Activated naive CD8-positive, alpha-beta T cell treated with anti-CD3 and anti-CD28 coated beads, Interleukin-2, amount 10 ng/mL, durations not matched to agents 7 days and 5 days (primary cell): ENCODE measurements at regions not wholly inside any gene's neighbourhood (a gene's known extent, or its start where the extent isn't known, plus 50 kb on each side); places are given as distances from the start of the nearest gene placed in this dataset.
"Not testable (repeated sequence)": the region's sequence is repeated elsewhere in the genome, so short reads cannot be mapped to it uniquely, and the experiment has no call there.

Experiments
- ATAC-seq: fragments of 150-1000 bp; cut with Tn5 transposase; one replicate; pipeline ENCODE4 v1.10.0; 2021; ENCODE audit warnings: low read depth, moderate library complexity
- POLR2A ChIA-PET: fragments of 350-600 bp; sonication (Branson Sonifier 250); formaldehyde crosslinking; loops from one replicate; lab custom pipeline; 2021; ENCODE audit warnings: antibody characterized with exemption; lab: Charles Lee
- DNase-seq: peaks from one replicate; pipeline ENCODE4 v3.0.0; 2021
- H3K27ac Mint-ChIP-seq: one replicate; pipeline ENCODE4 v1.8.0; 2022; ENCODE audit warnings: mild to moderate bottlenecking, mixed read lengths
- H3K27me3 Mint-ChIP-seq: one replicate; pipeline ENCODE4 v1.8.0; 2022; ENCODE audit warnings: mild to moderate bottlenecking, moderate library complexity, mixed read lengths
- H3K36me3 Mint-ChIP-seq: one replicate; pipeline ENCODE4 v1.8.0; 2021; ENCODE audit warnings: mild to moderate bottlenecking, mixed read lengths
- H3K4me1 Mint-ChIP-seq: one replicate; pipeline ENCODE4 v1.8.0; 2021; ENCODE audit warnings: mixed read lengths
- H3K4me3 Mint-ChIP-seq: one replicate; pipeline ENCODE4 v1.8.0; 2022; ENCODE audit warnings: mild to moderate bottlenecking, moderate library complexity, mixed read lengths
- H3K9me3 Mint-ChIP-seq: one replicate; pipeline ENCODE4 v1.8.0; 2021; ENCODE audit warnings: mixed read lengths

DNA sequence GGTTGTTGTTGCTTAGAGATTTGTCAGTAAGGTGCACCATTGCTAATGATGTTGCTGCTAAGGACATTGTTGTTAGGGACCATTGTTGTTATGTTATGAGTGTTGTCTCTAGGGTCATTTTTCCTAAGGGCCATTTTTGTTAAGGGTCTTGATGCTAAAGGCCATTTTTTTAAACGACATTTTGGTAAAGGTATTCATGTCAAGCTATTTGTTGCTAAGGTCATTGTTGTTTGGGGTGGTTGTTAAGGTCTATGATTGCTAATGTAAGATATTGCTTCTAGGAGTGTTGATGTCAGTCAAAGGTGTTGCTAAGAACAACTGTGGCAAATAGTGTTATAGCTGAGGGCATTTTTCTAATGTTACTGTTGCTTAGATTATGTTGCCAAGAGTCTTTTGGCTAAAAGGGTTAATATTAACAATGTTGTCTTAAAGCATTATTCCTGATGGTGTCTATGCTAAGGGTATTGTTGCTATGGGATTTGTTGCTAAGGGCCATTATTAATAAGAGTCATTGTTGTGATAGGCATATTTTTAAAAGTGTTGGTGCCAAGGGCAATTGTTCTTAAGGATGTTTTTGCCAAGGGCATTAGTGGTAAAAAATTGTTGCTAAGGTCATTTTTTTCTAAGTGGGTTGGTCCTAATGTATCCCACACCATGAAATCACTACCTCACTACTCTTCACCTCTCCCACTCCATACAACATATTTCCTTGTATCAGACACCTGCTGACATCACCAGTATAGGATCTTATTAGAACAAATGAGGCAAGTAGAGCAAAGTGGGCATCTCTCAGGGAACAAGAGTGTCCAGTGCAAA, 56.2 kb downstream of the SPATA31A6 start:
- H3K27ac Mint-ChIP-seq, H3K4me3 Mint-ChIP-seq, H3K9me3 Mint-ChIP-seq, DNase-seq, POLR2A ChIA-PET, H3K36me3 Mint-ChIP-seq, H3K27me3 Mint-ChIP-seq, ATAC-seq, H3K4me1 Mint-ChIP-seq: not testable (repeated sequence)

DNA sequence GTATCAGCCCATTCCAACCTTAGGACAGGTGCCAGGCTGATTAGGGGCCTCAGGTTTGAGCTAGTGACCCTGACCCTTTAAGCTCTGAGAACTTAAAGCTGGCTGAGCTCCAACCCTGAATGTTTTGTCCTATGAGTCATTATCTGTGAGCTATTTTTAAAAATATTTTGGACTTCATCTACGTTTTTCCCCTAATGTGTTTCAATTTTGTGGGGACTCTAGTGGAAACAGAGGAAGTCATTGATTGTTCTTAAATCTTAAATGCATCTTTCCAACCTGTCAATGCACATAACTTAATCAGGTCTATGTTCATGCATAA, 56.8 kb downstream of the SPATA31A6 start:
- H3K4me1 Mint-ChIP-seq, H3K9me3 Mint-ChIP-seq, DNase-seq, H3K36me3 Mint-ChIP-seq, ATAC-seq, H3K27me3 Mint-ChIP-seq, H3K27ac Mint-ChIP-seq, POLR2A ChIA-PET, H3K4me3 Mint-ChIP-seq: not testable (repeated sequence)

GRCh38 chr9:42243211-42243610, 59.8 kb downstream of the SPATA31A6 start:
- not testable (repeated sequence) for H3K27me3 Mint-ChIP-seq, H3K27ac Mint-ChIP-seq, H3K36me3 Mint-ChIP-seq

GRCh38 chr9:42243822-42244221, 60.4 kb downstream of the SPATA31A6 start:
- H3K27me3 Mint-ChIP-seq, DNase-seq, H3K36me3 Mint-ChIP-seq, H3K27ac Mint-ChIP-seq, H3K4me3 Mint-ChIP-seq, H3K9me3 Mint-ChIP-seq, POLR2A ChIA-PET, H3K4me1 Mint-ChIP-seq, ATAC-seq: not testable (repeated sequence)

More at GRCh38 chr9:42243211-42243610, 59.8 kb downstream of the SPATA31A6 start:
- ATAC-seq, H3K4me1 Mint-ChIP-seq, H3K9me3 Mint-ChIP-seq, DNase-seq, POLR2A ChIA-PET, H3K4me3 Mint-ChIP-seq: not testable (repeated sequence)

DNA sequence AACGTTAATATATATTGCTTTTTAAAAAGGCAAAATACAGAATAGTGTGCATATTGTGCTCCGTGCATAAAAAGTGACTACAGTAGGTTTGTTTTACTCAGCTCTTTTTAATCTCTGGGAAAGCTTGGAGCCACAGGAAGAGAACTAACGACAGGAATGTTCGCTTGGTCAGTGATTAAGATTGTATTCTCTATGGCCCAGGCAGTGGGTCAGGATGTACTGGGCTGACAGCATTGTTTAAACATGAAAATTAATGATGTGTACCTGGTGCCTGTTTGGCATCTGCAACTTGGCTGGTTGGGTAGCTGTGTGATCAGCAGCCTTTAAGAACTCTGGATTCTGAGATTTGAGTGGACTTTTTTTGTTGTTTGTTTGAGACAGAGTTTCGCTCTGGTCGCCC, 85.3 kb downstream of the SPATA31A6 start:
- H3K27me3 Mint-ChIP-seq, DNase-seq: not testable (repeated sequence)

DNA sequence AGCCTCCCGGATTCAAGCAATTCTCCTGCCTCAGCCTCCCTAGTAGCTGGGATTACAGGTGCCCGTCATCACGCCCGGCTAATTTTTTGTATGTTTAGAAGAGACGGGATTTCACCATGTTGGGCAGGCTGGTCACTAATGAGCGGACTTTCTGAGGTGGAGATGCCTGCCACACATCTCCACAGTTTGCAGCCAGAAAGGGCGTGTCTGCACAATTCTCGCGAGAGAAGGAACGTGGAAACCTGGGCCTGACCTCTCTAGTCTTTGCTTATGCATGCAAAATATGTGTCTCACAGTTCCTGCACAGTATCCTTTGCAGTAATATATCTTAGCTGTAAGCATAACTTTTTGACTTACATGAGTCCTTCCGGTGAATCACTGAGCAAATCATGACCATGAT, 85.7 kb downstream of the SPATA31A6 start:
- H3K36me3 Mint-ChIP-seq, ATAC-seq, H3K9me3 Mint-ChIP-seq, H3K27ac Mint-ChIP-seq, H3K27me3 Mint-ChIP-seq, POLR2A ChIA-PET, H3K4me1 Mint-ChIP-seq, H3K4me3 Mint-ChIP-seq, DNase-seq: not testable (repeated sequence)

More for the DNA sequence above, 85.3 kb downstream of the SPATA31A6 start:
- H3K9me3 Mint-ChIP-seq, ATAC-seq, H3K4me1 Mint-ChIP-seq, POLR2A ChIA-PET, H3K27ac Mint-ChIP-seq, H3K36me3 Mint-ChIP-seq, H3K4me3 Mint-ChIP-seq: not testable (repeated sequence)

- DNase-seq, H3K36me3 Mint-ChIP-seq, H3K27ac Mint-ChIP-seq, ATAC-seq, H3K9me3 Mint-ChIP-seq, H3K4me3 Mint-ChIP-seq, H3K27me3 Mint-ChIP-seq, POLR2A ChIA-PET, H3K4me1 Mint-ChIP-seq: not testable (repeated sequence)
Measured at GRCh38 chr9:42273191-42273590, 89.7 kb downstream of the SPATA31A6 start.

DNA sequence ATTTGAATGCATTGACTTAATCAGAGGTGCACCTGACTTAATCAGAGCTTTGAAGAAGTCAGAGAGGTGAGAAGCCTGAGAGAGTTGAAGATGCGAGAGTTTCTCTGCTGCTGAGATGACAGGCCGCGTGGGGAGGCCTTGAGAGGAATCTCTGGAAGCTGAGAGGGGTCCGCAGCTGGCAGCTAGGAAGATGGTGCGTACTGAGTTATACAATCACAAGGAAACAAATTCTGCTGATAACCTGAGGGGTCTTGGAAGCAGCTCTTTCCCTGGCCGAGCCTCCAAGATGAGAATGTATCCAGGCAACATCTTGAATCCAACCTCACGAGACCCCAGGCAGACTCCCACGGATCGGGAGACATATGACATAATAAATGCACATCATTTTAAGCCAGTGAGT, 91.7 kb downstream of the SPATA31A6 start:
- Mint-ChIP-seq H3K27ac (no peak overlapping the region), H3K27me3 (no peaks in the 10 kb centered on the region), H3K36me3 (no peaks in the 10 kb centered on the region), H3K4me3 (no peak overlapping the region), H3K9me3 (no peaks in the 10 kb centered on the region), H3K4me1 (no peaks in the 10 kb centered on the region)
- ATAC-seq (no peak), DNase-seq (no peak)
- POLR2A ChIA-PET, result no interaction called here

GRCh38 chr9:42282531-42283178, 99.2 kb downstream of the SPATA31A6 start:
- H3K9me3 Mint-ChIP-seq, DNase-seq, H3K4me3 Mint-ChIP-seq, ATAC-seq, H3K4me1 Mint-ChIP-seq, POLR2A ChIA-PET, H3K27me3 Mint-ChIP-seq, H3K27ac Mint-ChIP-seq, H3K36me3 Mint-ChIP-seq: not testable (repeated sequence)

- ATAC-seq, POLR2A ChIA-PET, H3K27ac Mint-ChIP-seq, H3K4me1 Mint-ChIP-seq, H3K4me3 Mint-ChIP-seq, H3K9me3 Mint-ChIP-seq, H3K27me3 Mint-ChIP-seq, H3K36me3 Mint-ChIP-seq, DNase-seq: not testable (repeated sequence)
Measured at GRCh38 chr9:42283179-42283543, 99.7 kb downstream of the SPATA31A6 start.

GRCh38 chr9:42286145-42286845, 102.8 kb downstream of the SPATA31A6 start:
- H3K4me1 Mint-ChIP-seq, DNase-seq, H3K27me3 Mint-ChIP-seq, H3K9me3 Mint-ChIP-seq, H3K27ac Mint-ChIP-seq, POLR2A ChIA-PET, H3K4me3 Mint-ChIP-seq, H3K36me3 Mint-ChIP-seq, ATAC-seq: not testable (repeated sequence)

- H3K27me3 Mint-ChIP-seq, ATAC-seq, H3K4me1 Mint-ChIP-seq, H3K27ac Mint-ChIP-seq, H3K4me3 Mint-ChIP-seq, POLR2A ChIA-PET, H3K36me3 Mint-ChIP-seq, H3K9me3 Mint-ChIP-seq, DNase-seq: not testable (repeated sequence)
Measured at GRCh38 chr9:42288002-42288864, 104.8 kb downstream of the SPATA31A6 start.

GRCh38 chr9:42288865-42289229, 105.4 kb downstream of the SPATA31A6 start:
- H3K36me3 Mint-ChIP-seq, ATAC-seq, POLR2A ChIA-PET, H3K27ac Mint-ChIP-seq, H3K27me3 Mint-ChIP-seq, H3K4me3 Mint-ChIP-seq, H3K4me1 Mint-ChIP-seq, H3K9me3 Mint-ChIP-seq, DNase-seq: not testable (repeated sequence)
